Fibroblast of lung (primary cell): ENCODE measurements at regions not wholly inside any gene's neighbourhood (a gene's known extent, or its start where the extent isn't known, plus 50 kb on each side); places are given as distances from the start of the nearest gene placed in this dataset.

Experiments
- DNase-seq, 2 donors: peaks; one replicate each; pipeline versions ENCODE4 v3.0.0 to v3.0.0-alpha.2; 2010; ENCODE audit warnings: low read depth in 2 of 2
- H2AFZ ChIP-seq: 2 replicates; pipeline ENCODE4 v1.5.1; 2012; ENCODE audit warnings: low read length, control low read depth, inconsistent platforms
- H3K27ac ChIP-seq: 2 replicates; pipeline ENCODE4 v1.5.1; 2011; ENCODE audit warnings: low read length, control low read depth; ENCODE audit not compliant: insufficient read depth
- H3K27me3 ChIP-seq: 2 replicates; pipeline ENCODE4 v1.5.1; 2011; ENCODE audit warnings: mild to moderate bottlenecking, low read length; ENCODE audit not compliant: control insufficient read depth, insufficient read depth
- H3K36me3 ChIP-seq: 2 replicates; pipeline ENCODE4 v1.5.1; 2011; ENCODE audit warnings: low read length; ENCODE audit not compliant: control insufficient read depth, insufficient read depth
- H3K4me1 ChIP-seq: 2 replicates; pipeline ENCODE4 v1.5.1; 2011; ENCODE audit warnings: low read length; ENCODE audit not compliant: control insufficient read depth, insufficient read depth; ENCODE audit errors: extremely low read depth
- H3K4me2 ChIP-seq: 2 replicates; pipeline ENCODE4 v1.5.1; 2011; ENCODE audit warnings: low read length, control low read depth; ENCODE audit not compliant: insufficient read depth; ENCODE audit errors: extremely low read depth
- H3K4me3 ChIP-seq, 4 experiments: fragments of 200-600 bp in 1 of 4; sonication (generic) in 1 of 4; replicated peaks in 1 of 4; 2 replicates each; pipeline ENCODE4 v1.5.1; 2011 to 2016; ENCODE audit warnings: low read length in 4 of 4, low read depth in 3 of 4, mild to moderate bottlenecking in 3 of 4, control low read depth in 2 of 4, inconsistent platforms in 1 of 4, mixed read lengths in 1 of 4; ENCODE audit not compliant: insufficient read depth in 1 of 4; ENCODE audit errors: control extremely low read depth in 1 of 4
- H3K79me2 ChIP-seq: 2 replicates; pipeline ENCODE4 v1.5.1; 2012; ENCODE audit warnings: mild to moderate bottlenecking, low read length, inconsistent platforms; ENCODE audit not compliant: control insufficient read depth, insufficient read depth
- H3K9ac ChIP-seq: 2 replicates; pipeline ENCODE4 v1.5.1; 2011; ENCODE audit warnings: mild to moderate bottlenecking, low read length, control low read depth; ENCODE audit not compliant: insufficient read depth
- H3K9me3 ChIP-seq: 2 replicates; pipeline ENCODE4 v1.5.1; 2012; ENCODE audit warnings: low read depth, low read length; ENCODE audit not compliant: control insufficient read depth, insufficient read depth
- H4K20me1 ChIP-seq: 2 replicates; pipeline ENCODE4 v1.5.1; 2011; ENCODE audit warnings: low read length; ENCODE audit not compliant: control insufficient read depth, insufficient read depth; ENCODE audit errors: extremely low read depth
- EZH2 ChIP-seq: IDR thresholded peaks from 2 replicates; pipeline ENCODE4 v1.5.1; 2012; ENCODE audit warnings: low read length, control low read depth, mild to moderate bottlenecking; ENCODE audit errors: missing control alignments
- TF ChIP-seq, protein P1 (sequence below), 2 donors: IDR thresholded peaks in 1 of 2; conservative IDR thresholded peaks in 1 of 2; 1 replicate in 1 of 2; 2 replicates in 1 of 2; pipeline ENCODE4 v1.5.1; 2011 to 2012; ENCODE audit warnings: low read length in 2 of 2, control low read depth in 1 of 2, inconsistent platforms in 1 of 2, low read depth in 1 of 2, mild to moderate bottlenecking in 1 of 2

DNA sequence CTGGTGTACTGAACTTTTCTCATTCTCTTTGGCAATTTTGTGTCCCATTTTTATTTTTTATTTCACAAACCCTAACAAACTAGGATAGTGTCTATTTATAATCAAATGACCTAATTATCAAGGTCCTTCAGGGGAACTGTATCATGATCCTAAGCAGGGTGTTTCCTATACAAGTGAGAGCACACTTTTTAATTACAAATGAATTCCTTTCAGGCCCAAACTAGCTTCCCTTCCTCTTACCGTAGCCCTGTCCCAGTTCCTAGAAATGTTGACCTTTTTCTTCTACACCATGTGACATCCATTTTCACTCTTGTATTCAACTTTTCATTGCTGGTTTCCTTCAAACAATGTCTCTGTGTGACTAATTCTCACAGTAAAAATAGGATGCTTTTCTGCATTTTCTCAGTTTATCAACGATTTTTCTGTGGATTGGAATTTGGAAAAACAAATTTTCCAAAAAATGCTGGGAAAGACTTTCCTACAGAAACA is 411.4 kb downstream of the CCDC91 start:
- H3K79me2 ChIP-seq, result no peaks in the 10 kb centered on the region
- no peaks in the 10 kb centered on the region for H3K27me3 ChIP-seq
- no peak overlapping the region for H3K9ac ChIP-seq
- H3K4me2 ChIP-seq, result no peak overlapping the region
- no peaks in the 10 kb centered on the region for H3K4me1 ChIP-seq
- no peak overlapping the region for H3K4me3 ChIP-seq
- H3K36me3 ChIP-seq, result no peaks in the 10 kb centered on the region
- TF ChIP-seq, protein P1, sequence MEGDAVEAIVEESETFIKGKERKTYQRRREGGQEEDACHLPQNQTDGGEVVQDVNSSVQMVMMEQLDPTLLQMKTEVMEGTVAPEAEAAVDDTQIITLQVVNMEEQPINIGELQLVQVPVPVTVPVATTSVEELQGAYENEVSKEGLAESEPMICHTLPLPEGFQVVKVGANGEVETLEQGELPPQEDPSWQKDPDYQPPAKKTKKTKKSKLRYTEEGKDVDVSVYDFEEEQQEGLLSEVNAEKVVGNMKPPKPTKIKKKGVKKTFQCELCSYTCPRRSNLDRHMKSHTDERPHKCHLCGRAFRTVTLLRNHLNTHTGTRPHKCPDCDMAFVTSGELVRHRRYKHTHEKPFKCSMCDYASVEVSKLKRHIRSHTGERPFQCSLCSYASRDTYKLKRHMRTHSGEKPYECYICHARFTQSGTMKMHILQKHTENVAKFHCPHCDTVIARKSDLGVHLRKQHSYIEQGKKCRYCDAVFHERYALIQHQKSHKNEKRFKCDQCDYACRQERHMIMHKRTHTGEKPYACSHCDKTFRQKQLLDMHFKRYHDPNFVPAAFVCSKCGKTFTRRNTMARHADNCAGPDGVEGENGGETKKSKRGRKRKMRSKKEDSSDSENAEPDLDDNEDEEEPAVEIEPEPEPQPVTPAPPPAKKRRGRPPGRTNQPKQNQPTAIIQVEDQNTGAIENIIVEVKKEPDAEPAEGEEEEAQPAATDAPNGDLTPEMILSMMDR (conservative IDR thresholded peaks at IDR 0.05 in 1 of 2, IDR thresholded peaks at IDR 0.05 in 1 of 2; ENCODE audit: low read depth in 1 of 2, low read length in 2 of 2), result no peak
- no peak for TF ChIP-seq EZH2
- DNase-seq, result no peak
- no peaks in the 10 kb centered on the region for H3K9me3 ChIP-seq
- H2AFZ ChIP-seq, result no peak overlapping the region
- H3K27ac ChIP-seq, result no peak overlapping the region
- H4K20me1 ChIP-seq, result no peaks in the 10 kb centered on the region

DNA sequence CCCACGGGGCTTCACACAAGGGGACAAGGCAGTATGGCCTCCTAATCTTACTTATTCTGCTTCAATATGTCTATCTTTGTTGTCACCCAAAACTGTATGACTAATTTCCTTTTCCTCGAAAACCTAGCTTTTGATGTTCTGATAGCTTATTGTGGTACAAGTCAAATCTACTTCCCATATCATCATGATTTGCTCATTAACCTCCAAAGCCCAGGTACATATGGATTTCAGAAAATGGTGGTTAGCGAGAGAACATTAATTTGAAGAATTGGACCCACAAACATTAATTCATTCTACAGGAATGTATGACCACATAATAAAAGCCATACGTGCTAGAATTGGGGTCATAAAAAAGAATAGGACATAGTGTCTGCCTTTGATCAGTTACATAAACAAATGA is 412.5 kb downstream of the CCDC91 start:
- H3K27me3 ChIP-seq, result no peaks in the 10 kb centered on the region
- peak in 1 of 2 donors; percentile 16 for DNase-seq
- no peak overlapping the region for H3K4me2 ChIP-seq
- no peaks in the 10 kb centered on the region for H3K79me2 ChIP-seq
- no peak overlapping the region for H3K9ac ChIP-seq
- no peaks in the 10 kb centered on the region for H3K4me1 ChIP-seq
- H3K9me3 ChIP-seq, result no peaks in the 10 kb centered on the region
- H3K4me3 ChIP-seq, result no peak overlapping the region
- H4K20me1 ChIP-seq, result no peaks in the 10 kb centered on the region
- H2AFZ ChIP-seq, result no peak overlapping the region
- no peaks in the 10 kb centered on the region for H3K36me3 ChIP-seq
- TF ChIP-seq EZH2, result no peak
- TF ChIP-seq, protein P1 (conservative IDR thresholded peaks at IDR 0.05 in 1 of 2, IDR thresholded peaks at IDR 0.05 in 1 of 2; ENCODE audit: low read depth in 1 of 2, low read length in 2 of 2), result no peak
- no peak overlapping the region for H3K27ac ChIP-seq

- TF ChIP-seq EZH2, result no peak
- TF ChIP-seq, protein P1 (conservative IDR thresholded peaks at IDR 0.05 in 1 of 2, IDR thresholded peaks at IDR 0.05 in 1 of 2; ENCODE audit: low read depth in 1 of 2, low read length in 2 of 2), result no peak
- no peak overlapping the region for H3K4me2 ChIP-seq
- H3K4me1 ChIP-seq, result no peaks in the 10 kb centered on the region
- H3K9ac ChIP-seq, result no peak overlapping the region
- no peaks in the 10 kb centered on the region for H3K36me3 ChIP-seq
- no peak overlapping the region for H3K27ac ChIP-seq
- H4K20me1 ChIP-seq, result no peaks in the 10 kb centered on the region
- no peak overlapping the region for H3K4me3 ChIP-seq
- DNase-seq, result peak in 1 of 2 donors; percentile 45
- no peaks in the 10 kb centered on the region for H3K79me2 ChIP-seq
- H3K9me3 ChIP-seq, result no peaks in the 10 kb centered on the region
- H3K27me3 ChIP-seq, result no peaks in the 10 kb centered on the region
- no peak overlapping the region for H2AFZ ChIP-seq
Measured at GRCh38 chr12:28603239-28603638, 413.0 kb downstream of the CCDC91 start.
